LNCaP clone FGC (cell line): ENCODE measurements at regions not wholly inside any gene's neighbourhood (a gene's known extent, or its start where the extent isn't known, plus 50 kb on each side); places are given as distances from the start of the nearest gene placed in this dataset.
"Not testable (repeated sequence)": the region's sequence is repeated elsewhere in the genome, so short reads cannot be mapped to it uniquely, and the experiment has no call there.

Experiments
- DNase-seq: peaks from one replicate; pipeline ENCODE4 v3.0.0-alpha.2; 2011; ENCODE audit warnings: low read depth
- H3K4me3 ChIP-seq: 2 replicates; pipeline ENCODE4 v1.5.1; 2011; ENCODE audit warnings: mild to moderate bottlenecking, low read depth, low read length, control low read depth
- CTCF ChIP-seq: IDR thresholded peaks from 2 replicates; pipeline ENCODE4 v1.5.1; 2012; ENCODE audit warnings: mild to moderate bottlenecking; ENCODE audit not compliant: control insufficient read depth, insufficient read depth; ENCODE audit errors: extremely low read depth

GRCh38 chr11:67820081-67820480, 145.7 kb upstream of the ALDH3B2 start:
- no peak overlapping the region for H3K4me3 ChIP-seq
- TF ChIP-seq CTCF: no peak
- DNase-seq: no peak

- DNase-seq, H3K4me3 ChIP-seq: not testable (repeated sequence)
Observed at GRCh38 chr11:67817558-67817957, 143.1 kb upstream of the ALDH3B2 start.

- not testable (repeated sequence) for H3K4me3 ChIP-seq, DNase-seq
Observed at GRCh38 chr11:67809301-67809700, 134.9 kb upstream of the ALDH3B2 start.

- not testable (repeated sequence) for H3K4me3 ChIP-seq, DNase-seq
Observed at GRCh38 chr11:67807896-67808295, 133.5 kb upstream of the ALDH3B2 start.

GRCh38 chr11:67806728-67807235, 132.4 kb upstream of the ALDH3B2 start:
- not testable (repeated sequence) for DNase-seq
- H3K4me3 ChIP-seq: peak overlapping the region; percentile 52

- peak overlapping the region; percentile 52 for H3K4me3 ChIP-seq
- DNase-seq: not testable (repeated sequence)
Observed at GRCh38 chr11:67806183-67806582, 131.8 kb upstream of the ALDH3B2 start.

GRCh38 chr11:67805253-67806126, 131.1 kb upstream of the ALDH3B2 start:
- H3K4me3 ChIP-seq: peak overlapping the region; percentile 75
- DNase-seq: peak; percentile 92

GRCh38 chr11:67804435-67805252, 130.2 kb upstream of the ALDH3B2 start:
- H3K4me3 ChIP-seq: peak overlapping the region; percentile 75
- not testable (repeated sequence) for DNase-seq
- peak; percentile 25; the same call in 1 of the 2 replicates for TF ChIP-seq CTCF

- not testable (repeated sequence) for DNase-seq, H3K4me3 ChIP-seq
Observed at GRCh38 chr11:67803519-67803918, 129.1 kb upstream of the ALDH3B2 start.

GRCh38 chr11:67803055-67803454, 128.6 kb upstream of the ALDH3B2 start:
- H3K4me3 ChIP-seq, DNase-seq: not testable (repeated sequence)

- not testable (repeated sequence) for H3K4me3 ChIP-seq, DNase-seq
Observed at GRCh38 chr11:67802623-67803022, 128.2 kb upstream of the ALDH3B2 start.

GRCh38 chr11:67801397-67801796, 127.0 kb upstream of the ALDH3B2 start:
- H3K4me3 ChIP-seq, DNase-seq: not testable (repeated sequence)

GRCh38 chr11:67800591-67800990, 126.2 kb upstream of the ALDH3B2 start:
- DNase-seq, H3K4me3 ChIP-seq: not testable (repeated sequence)

GRCh38 chr11:67799808-67800207, 125.4 kb upstream of the ALDH3B2 start:
- DNase-seq, H3K4me3 ChIP-seq: not testable (repeated sequence)

- H3K4me3 ChIP-seq, DNase-seq: not testable (repeated sequence)
Observed at GRCh38 chr11:67797726-67798521, 123.5 kb upstream of the ALDH3B2 start.
